WI38 (cell line): ENCODE measurements at regions not wholly inside any gene's neighbourhood (a gene's known extent, or its start where the extent isn't known, plus 50 kb on each side); places are given as distances from the start of the nearest gene placed in this dataset.
"Not testable (repeated sequence)": the region's sequence is repeated elsewhere in the genome, so short reads cannot be mapped to it uniquely, and the experiment has no call there.

Experiments used
- H3K4me3 ChIP-seq: 2 replicates; pipeline ENCODE4 v1.5.1; 2011; ENCODE audit warnings: low read depth, mild to moderate bottlenecking, control low read depth, low read length
- CTCF ChIP-seq: IDR thresholded peaks from 2 replicates; pipeline ENCODE4 v1.5.1; 2012; ENCODE audit warnings: low read depth, mild to moderate bottlenecking, control low read depth, low read length

GRCh38 chr3:5768281-5768945 is 580.9 kb downstream of the EDEM1 start:
- TF ChIP-seq CTCF = no peak
- H3K4me3 ChIP-seq = no peak overlapping the region

- H3K4me3 ChIP-seq = no peak overlapping the region
- no peak for TF ChIP-seq CTCF
Observed at GRCh38 chr3:5769825-5770224, 582.3 kb downstream of the EDEM1 start.

- TF ChIP-seq CTCF = no peak
- no peak overlapping the region for H3K4me3 ChIP-seq
Observed at GRCh38 chr3:5774337-5774736, 586.8 kb downstream of the EDEM1 start.

GRCh38 chr3:5775100-5775499 is 587.6 kb downstream of the EDEM1 start:
- H3K4me3 ChIP-seq = not testable (repeated sequence)

- no peak for TF ChIP-seq CTCF
- no peak overlapping the region for H3K4me3 ChIP-seq
Observed at GRCh38 chr3:5784690-5785089, 597.2 kb downstream of the EDEM1 start.

GRCh38 chr3:5787861-5788488 is 600.5 kb downstream of the EDEM1 start:
- TF ChIP-seq CTCF = no peak
- no peak overlapping the region for H3K4me3 ChIP-seq

- TF ChIP-seq CTCF = no peak
- H3K4me3 ChIP-seq = no peak overlapping the region
Observed at GRCh38 chr3:5788496-5788895, 601.0 kb downstream of the EDEM1 start.

GRCh38 chr3:5791558-5791957 is 604.1 kb downstream of the EDEM1 start:
- TF ChIP-seq CTCF = no peak
- H3K4me3 ChIP-seq = no peak overlapping the region
